Upper lobe of right lung (tissue), 1 donor: ENCODE measurements at regions not wholly inside any gene's neighbourhood (a gene's known extent, or its start where the extent isn't known, plus 50 kb on each side); places are given as distances from the start of the nearest gene placed in this dataset.

ENCODE experiments used
- ATAC-seq: fragments of 200-7000 bp; cut with Tn5 transposase; one replicate; pipeline ENCODE4 v1.9.1; 2020; ENCODE audit warnings: mild to moderate bottlenecking, moderate library complexity
- DNase-seq: peaks from one replicate; pipeline ENCODE4 v3.0.0-alpha.2; 2020
- H3K27ac ChIP-seq: fragments of 200-600 bp; one replicate; pipeline ENCODE4 v1.8.0; 2022
- H3K27me3 ChIP-seq: fragments of 200-600 bp; one replicate; pipeline ENCODE4 v1.8.0; 2022; ENCODE audit warnings: mild to moderate bottlenecking
- H3K36me3 ChIP-seq: fragments of 200-600 bp; one replicate; pipeline ENCODE4 v1.8.0; 2022
- H3K4me1 ChIP-seq: fragments of 200-600 bp; one replicate; pipeline ENCODE4 v1.8.0; 2022
- H3K4me3 ChIP-seq: fragments of 200-600 bp; one replicate; pipeline ENCODE4 v1.8.0; 2022; ENCODE audit warnings: mild to moderate bottlenecking
- H3K9me3 ChIP-seq: fragments of 200-600 bp; one replicate; pipeline ENCODE4 v1.8.0; 2022
- intact Hi-C: fragments of 100-400 bp; cut with DNase I; formaldehyde crosslinking; loops from one replicate; pipeline ENCODE4 v1.11.0; 2022
- TF ChIP-seq, protein P1 (sequence below): fragments of 200-600 bp; IDR thresholded peaks from one replicate; pipeline ENCODE4 v1.8.0; 2022; ENCODE audit warnings: antibody characterized with exemption
- donor health status: DM: no; HTN: yes; CAD: no; lungs with severe emphysema.

DNA sequence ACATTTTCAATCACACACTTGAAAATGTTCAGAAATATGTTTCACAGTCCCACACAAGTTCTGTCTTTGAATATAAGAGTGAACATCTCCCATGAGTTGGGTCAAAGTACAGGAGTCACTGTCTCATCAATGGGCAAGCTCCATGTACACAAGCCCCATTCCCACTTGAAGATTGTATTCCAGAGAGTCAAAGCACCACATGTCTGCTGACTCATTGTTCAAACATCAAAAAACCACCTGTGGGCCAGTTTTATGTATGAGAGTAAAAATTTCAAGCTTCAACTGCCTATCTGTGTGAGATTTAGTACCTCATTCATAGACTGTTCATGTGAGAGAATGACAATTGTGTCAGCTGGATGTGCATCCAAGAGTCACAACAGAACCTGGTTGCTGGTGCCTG is 1174.4 kb upstream of the AMELY start:
- H3K27me3 ChIP-seq, result no peaks in the 10 kb centered on the region
- H3K36me3 ChIP-seq, result no peaks in the 10 kb centered on the region
- no peak for DNase-seq
- TF ChIP-seq, protein P1, sequence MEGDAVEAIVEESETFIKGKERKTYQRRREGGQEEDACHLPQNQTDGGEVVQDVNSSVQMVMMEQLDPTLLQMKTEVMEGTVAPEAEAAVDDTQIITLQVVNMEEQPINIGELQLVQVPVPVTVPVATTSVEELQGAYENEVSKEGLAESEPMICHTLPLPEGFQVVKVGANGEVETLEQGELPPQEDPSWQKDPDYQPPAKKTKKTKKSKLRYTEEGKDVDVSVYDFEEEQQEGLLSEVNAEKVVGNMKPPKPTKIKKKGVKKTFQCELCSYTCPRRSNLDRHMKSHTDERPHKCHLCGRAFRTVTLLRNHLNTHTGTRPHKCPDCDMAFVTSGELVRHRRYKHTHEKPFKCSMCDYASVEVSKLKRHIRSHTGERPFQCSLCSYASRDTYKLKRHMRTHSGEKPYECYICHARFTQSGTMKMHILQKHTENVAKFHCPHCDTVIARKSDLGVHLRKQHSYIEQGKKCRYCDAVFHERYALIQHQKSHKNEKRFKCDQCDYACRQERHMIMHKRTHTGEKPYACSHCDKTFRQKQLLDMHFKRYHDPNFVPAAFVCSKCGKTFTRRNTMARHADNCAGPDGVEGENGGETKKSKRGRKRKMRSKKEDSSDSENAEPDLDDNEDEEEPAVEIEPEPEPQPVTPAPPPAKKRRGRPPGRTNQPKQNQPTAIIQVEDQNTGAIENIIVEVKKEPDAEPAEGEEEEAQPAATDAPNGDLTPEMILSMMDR, result no peak
- intact Hi-C loops, result no loop called here
- H3K4me1 ChIP-seq, result no peaks in the 10 kb centered on the region
- no peak for ATAC-seq
- no peak overlapping the region for H3K27ac ChIP-seq
- H3K4me3 ChIP-seq, result no peak overlapping the region
- H3K9me3 ChIP-seq, result no peaks in the 10 kb centered on the region

DNA sequence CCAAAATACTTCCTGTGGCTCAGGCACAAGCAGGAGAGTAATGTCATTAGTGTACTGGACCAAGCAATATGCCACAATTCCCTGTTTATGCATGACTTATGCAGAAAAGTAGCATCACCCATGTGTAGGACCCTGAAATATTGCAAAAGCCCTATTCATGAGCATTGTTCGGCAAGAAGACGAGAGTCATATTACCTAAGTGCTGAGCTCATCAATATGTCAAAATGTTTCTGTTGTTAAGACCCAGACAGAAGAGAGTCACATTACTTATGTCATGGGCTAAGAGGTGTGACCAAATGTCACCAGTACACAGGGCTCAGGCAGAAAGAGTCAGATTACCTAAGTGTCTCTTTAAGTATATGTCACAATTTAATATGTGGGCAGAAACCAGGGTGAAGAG is 1172.6 kb upstream of the AMELY start:
- intact Hi-C loops, result no loop called here
- no peak for ATAC-seq
- Histone ChIP-seq H3K4me1 (no peaks in the 10 kb centered on the region), H3K9me3 (no peaks in the 10 kb centered on the region), H3K27ac (no peak overlapping the region), H3K27me3 (no peaks in the 10 kb centered on the region), H3K36me3 (no peaks in the 10 kb centered on the region), H3K4me3 (no peak overlapping the region)
- TF ChIP-seq, protein P1, result no peak
- no peak for DNase-seq

DNA sequence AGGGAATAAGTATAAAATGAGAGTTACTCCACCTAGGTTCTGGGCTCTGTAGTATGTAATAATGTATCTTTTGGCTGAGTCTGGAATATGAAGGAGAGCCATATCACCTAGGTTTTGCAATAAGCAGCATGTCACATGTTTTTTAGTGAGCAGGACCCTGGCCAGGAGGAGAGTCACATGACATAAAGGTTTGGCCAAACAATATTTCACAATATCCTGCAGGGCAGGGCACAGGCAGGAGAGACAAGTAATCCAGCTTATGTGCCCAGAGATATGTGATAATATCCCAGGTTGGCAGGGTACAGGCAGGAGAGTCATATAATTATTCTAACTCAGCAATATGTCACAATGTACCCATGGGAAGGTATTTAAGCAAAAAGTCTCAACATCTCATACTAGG is 1169.6 kb upstream of the AMELY start:
- H3K27me3 ChIP-seq, result no peaks in the 10 kb centered on the region
- H3K36me3 ChIP-seq, result no peaks in the 10 kb centered on the region
- no peak for ATAC-seq
- no peak overlapping the region for H3K27ac ChIP-seq
- DNase-seq, result no peak
- H3K9me3 ChIP-seq, result no peaks in the 10 kb centered on the region
- intact Hi-C loops, result no loop called here
- H3K4me3 ChIP-seq, result no peak overlapping the region
- TF ChIP-seq, protein P1, result no peak
- no peaks in the 10 kb centered on the region for H3K4me1 ChIP-seq

DNA sequence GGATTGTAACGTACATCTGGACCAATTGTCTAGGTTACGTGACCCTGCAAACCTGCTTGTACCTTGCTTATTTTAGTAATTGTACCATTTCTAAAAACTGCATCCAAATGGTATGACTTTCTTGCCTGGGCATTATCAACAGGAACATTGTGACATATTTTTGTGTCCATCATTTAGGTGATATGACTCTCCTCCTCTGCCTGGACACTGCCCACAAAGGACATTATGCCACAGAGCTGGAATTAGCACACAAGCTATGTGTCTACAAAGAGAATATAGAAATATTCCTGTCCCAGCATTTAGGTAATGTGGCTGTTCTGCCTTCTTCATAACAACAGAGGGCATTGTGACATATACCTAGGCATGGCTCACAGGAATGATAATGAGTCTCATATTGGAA is 1153.7 kb upstream of the AMELY start:
- Histone ChIP-seq H3K27ac (no peak overlapping the region), H3K4me3 (no peak overlapping the region), H3K27me3 (no peaks in the 10 kb centered on the region), H3K9me3 (no peaks in the 10 kb centered on the region), H3K36me3 (no peaks in the 10 kb centered on the region), H3K4me1 (no peaks in the 10 kb centered on the region)
- no peak for DNase-seq
- no peak for ATAC-seq
- intact Hi-C loops, result no loop called here
- TF ChIP-seq, protein P1, result no peak

DNA sequence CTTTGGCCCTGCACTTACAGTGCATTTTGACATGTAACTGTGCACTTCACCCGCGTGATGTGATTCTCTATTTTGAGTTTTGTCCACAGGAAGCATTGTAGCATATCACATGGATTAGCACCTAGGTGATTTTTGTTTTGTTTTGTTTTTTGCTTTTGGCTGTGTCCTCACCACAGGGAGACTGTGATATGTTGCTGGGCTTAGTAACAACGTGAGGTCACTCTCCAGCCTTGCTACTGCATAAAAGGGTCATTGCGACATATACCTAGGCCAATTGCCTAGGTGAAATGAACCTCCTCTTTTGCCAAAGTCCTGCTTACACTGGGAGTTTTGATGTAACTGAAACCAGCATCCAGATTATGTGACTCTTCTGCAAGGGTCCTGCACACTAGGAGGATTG is 1152.9 kb upstream of the AMELY start:
- no peaks in the 10 kb centered on the region for H3K4me1 ChIP-seq
- no peak overlapping the region for H3K27ac ChIP-seq
- no peaks in the 10 kb centered on the region for H3K27me3 ChIP-seq
- DNase-seq (no peak), ATAC-seq (no peak)
- H3K9me3 ChIP-seq, result no peaks in the 10 kb centered on the region
- no peaks in the 10 kb centered on the region for H3K36me3 ChIP-seq
- no peak overlapping the region for H3K4me3 ChIP-seq
- TF ChIP-seq, protein P1, result no peak
- intact Hi-C loops, result no loop called here

DNA sequence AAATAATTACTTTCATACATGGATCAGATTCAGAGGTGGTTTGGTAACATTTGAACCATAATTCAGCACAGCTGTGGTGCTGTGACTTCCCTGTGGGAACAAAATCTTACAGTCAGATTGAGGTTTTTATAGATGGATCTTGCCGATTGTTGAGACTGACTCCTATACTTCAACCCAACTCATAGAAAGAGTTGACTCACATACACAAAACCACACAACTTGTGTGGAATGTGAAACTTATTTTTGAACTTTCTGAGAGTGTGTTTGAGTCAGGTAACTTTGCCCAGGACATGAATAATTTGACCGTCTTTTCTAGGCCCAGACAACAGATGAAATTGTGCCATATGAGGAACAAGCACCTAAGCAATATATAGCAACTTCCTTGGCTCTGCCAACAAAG is 1152.4 kb upstream of the AMELY start:
- no peak for ATAC-seq
- no peaks in the 10 kb centered on the region for H3K27me3 ChIP-seq
- H3K36me3 ChIP-seq, result no peaks in the 10 kb centered on the region
- intact Hi-C loops, result no loop called here
- H3K27ac ChIP-seq, result no peak overlapping the region
- no peaks in the 10 kb centered on the region for H3K4me1 ChIP-seq
- DNase-seq, result no peak
- H3K9me3 ChIP-seq, result no peaks in the 10 kb centered on the region
- H3K4me3 ChIP-seq, result no peak overlapping the region
- TF ChIP-seq, protein P1, result no peak
